GM21447 (cell line): ENCODE measurements at regions not wholly inside any gene's neighbourhood (a gene's known extent, or its start where the extent isn't known, plus 50 kb on each side); places are given as distances from the start of the nearest gene placed in this dataset.

Experiments
- ATAC-seq: cut with Tn5 transposase; IDR thresholded peaks from one replicate; pipeline ENCODE4 v1.9.1; 2021; ENCODE audit not compliant: unreplicated experiment

DNA sequence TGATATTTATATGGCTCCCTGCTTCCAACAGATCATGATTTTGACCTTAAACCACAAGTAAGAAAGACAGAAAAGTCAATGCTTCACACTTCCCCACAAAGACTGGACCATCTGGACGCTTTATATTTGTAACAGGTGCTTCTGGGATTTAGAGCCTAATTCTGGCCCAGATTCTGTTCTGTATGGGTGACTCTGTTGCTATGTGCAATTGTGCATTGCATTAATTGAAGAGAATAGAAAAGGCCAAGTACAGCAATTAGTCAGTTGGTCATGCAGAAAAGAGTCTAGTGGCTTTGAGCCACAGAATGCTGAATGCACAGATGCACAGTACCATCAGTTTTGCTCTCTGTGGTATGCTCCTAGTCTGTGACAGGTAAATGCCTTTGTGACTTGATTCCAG is 657.4 kb upstream of the ATXN8OS start:
- ATAC-seq = no peak

DNA sequence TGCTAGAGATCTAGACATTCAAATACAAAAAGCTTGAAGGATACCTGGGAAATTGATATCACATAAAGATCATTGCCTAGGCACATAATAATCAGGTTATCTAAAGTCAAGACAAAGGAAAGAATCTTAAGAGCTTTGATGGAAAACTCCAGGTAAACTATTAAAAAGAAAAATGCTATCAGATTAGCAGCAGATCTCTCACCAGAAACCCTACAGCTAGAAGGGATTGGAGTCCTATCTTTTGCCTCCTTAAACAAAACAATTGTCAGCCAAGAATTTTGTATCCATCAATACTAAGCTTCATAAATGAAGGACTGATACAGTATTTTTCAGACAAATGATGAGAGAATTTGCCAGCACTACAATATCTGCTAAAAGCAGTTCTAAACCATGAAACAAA is 682.4 kb upstream of the ATXN8OS start:
- ATAC-seq = no peak

DNA sequence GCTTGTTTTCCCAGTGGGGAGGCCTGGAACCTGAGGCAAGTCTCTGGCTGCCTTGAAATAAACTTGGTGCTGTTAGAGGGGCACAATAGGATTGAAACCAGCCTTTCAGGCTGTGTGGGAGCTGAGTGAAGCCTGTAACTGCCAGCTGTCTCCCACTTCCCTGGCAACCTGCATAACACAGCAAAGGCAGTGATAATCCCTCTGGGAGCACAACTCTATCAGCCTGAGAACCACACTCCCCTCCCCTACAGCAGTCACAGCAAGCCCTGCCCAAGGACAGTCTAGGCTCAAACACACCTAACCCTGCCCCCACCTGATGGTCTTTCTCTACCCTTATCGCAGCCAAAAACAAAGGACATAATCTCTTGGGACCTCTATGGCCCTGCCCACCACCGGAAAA is 683.8 kb upstream of the ATXN8OS start:
- no peak for ATAC-seq

DNA sequence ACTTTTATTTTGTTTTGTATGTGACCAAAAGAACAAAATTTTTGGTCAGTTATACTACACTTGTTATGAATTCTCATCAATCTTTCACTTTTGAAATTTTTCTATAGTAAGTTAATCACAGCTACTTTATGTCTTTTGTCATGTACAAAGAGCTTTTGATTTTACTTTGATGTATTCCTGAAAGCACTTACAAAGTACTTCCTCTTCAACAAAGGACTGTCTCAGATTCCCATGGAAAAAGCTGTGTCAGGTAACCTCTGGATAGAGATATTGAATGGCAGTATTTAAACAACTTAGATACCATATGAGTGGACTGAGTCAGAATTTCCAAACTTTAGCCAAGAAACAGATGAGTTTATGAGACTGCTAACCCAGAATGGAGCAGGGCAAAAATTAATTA is 689.3 kb upstream of the ATXN8OS start:
- ATAC-seq = no peak

DNA sequence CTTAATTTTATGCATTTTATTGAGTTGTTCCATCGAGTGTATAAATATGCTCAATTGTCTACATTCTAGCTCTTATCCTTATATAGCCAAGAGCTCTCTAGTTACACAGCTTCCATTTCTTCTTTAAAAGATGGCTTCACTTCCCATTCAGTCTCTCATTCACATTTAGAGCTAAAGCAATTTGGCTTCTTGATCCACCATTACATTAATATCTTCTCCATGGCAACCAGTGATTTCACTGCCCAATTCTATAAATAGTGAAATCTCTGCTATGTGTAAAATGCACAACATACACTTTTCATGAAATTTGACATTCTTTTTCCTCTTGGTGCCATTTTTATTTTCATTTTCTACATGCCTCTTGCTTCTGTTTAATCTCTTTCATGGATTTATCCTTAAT is 696.9 kb upstream of the ATXN8OS start:
- ATAC-seq = no peak

DNA sequence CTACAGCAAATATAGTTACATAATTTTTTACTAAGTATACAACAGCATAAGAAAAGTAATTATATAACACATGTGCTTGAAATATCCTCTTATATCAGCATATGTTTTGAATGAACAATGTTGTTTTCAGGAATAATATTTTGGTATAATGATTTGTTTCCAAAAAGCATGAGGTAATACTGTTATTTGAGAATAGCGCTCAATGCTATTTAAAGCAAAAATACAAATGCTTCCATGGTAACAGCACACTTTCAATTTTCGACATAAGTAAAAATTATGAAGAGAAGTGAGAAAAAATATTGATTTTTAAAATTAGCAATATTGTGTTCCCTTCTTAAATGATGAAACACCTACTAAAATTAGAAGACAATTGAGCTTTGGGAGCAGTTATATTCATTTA is 715.9 kb upstream of the ATXN8OS start:
- ATAC-seq = no peak

DNA sequence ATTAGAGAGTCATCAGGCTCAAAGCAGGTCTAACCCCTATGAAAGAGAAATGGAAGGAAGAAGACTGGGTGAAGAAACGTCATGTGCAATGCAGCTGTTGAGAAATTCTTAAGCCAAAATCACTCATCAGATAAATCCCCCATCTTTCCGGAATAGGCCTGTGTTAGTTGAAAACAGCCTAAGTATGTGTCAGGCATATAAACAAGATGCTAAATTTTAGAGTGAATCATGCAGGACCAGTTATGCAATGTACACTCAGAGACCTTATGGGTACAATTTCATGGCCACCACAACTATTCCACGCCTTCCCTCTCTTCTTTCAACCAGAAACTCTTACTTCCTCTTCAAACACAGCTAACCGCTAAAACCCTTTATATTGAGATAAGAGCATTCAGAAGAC is 717.7 kb upstream of the ATXN8OS start:
- ATAC-seq = no peak

DNA sequence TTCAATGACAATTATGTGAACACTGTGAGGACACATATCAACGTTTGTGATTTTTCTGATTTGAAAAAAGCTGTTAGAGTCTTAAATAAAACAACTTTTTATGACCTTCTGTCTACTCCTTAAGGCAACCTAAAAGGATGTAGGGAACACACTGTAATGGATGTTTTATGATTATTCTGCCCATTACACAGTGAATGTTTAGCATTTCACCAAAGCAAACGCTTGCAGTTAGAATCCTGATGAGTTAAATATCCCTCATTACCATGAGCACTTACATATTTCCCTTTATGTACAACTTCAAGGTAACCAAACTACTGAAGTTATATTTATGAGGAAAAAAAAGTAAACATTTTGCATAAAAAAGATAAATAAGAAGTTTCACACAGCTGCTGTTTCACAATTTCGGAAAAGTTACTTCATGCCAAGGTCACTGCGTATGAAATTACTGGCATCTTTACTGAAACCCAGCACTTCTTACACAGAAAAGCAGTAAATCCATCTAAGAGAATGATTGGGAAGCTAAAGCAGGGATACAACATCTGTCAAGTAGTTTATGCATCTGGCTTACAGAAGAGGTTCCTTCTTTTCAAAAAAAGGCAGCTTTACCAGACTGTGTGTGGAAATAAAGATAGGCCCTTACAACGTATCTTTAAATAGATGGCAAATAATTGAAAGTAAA is 733.7 kb upstream of the ATXN8OS start:
- no peak for ATAC-seq

DNA sequence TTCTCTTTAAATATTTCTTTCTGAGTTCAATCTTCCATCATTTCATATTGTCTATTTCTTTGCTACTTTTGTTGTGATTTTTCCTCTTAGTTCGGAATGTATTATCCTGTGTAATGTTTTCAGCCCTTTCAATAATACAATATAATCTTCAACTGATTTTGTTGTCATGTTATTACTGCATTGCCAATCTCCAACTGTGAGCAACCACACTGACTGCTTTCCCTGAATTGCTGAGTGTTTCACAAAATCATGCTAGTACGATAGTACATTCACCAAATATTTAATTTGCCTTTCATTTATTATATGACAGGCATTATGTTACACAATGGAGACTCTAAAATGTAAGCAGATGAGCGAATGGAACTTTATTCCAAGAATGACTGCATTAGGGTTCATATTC is 744.3 kb upstream of the ATXN8OS start:
- ATAC-seq = no peak

DNA sequence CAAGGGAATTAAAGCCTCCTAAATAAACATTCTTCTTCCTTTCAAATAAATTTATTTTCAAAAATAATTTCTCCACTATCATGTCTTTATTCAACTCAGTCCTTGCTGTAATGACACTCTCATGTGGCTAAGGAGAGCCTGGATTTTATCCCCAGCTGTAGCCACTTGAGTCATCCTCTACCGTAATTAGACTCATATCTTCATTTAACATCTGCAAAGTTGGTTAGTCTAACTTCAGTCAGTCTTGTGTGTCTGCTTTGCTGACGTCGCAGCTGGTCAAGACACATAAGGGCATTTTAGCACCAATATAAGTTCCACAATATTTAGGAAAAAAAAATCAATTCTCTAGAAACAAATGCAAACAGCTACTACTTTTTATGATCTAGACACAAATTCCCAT is 776.4 kb upstream of the ATXN8OS start:
- ATAC-seq = no peak

DNA sequence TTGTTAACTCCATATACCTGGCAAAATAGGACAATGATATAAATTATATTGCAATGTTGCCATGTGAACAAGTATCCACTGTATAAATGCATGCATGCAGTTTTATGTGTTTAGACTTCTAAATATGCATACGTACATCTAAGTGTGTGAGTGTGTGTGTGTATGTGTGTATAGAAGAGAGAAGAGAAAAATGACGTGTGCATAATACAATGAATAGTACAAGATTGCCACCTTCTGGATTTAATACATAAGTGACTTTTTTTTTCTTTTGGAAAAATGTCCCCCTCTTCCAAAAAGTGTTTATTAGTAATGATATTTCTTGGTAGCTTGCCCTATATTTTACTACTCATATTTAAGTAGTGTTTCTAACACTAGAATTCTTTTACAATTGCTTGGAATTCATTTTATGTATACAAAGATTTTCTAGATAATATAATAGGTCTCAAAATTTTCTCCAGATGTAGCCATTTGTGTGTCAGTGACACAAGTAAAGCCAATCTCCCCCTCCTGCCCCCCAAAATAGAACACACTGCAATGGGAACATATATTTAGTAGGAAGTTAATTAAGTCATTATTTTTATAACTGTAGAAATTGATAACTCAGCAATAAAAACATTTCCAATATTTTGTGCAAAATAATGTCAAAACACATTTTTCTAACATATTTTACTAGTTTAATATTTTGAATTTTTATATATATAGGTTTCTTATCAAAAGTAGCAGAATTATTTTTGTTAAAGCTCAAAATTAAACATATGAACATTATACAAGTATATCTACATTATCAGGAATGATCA is 783.3 kb upstream of the ATXN8OS start:
- no peak for ATAC-seq

DNA sequence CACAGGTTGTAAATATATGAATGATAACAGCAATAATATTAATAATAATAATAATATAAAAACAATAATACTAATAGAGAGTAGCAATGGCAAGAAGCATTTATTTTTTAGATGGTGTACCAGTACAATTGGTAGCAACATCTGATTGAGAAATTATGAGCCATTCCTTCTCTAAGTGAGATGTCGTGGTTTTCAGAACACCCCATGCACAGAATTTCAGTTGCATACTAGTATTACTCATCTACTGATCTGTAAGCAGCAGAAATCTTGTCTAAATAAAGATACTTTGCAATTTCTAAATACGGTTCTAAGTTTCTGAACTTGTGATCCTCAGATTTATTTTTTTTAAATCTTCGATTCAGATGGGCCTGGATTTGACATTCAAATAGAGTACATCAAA is 788.0 kb upstream of the ATXN8OS start:
- no peak for ATAC-seq

DNA sequence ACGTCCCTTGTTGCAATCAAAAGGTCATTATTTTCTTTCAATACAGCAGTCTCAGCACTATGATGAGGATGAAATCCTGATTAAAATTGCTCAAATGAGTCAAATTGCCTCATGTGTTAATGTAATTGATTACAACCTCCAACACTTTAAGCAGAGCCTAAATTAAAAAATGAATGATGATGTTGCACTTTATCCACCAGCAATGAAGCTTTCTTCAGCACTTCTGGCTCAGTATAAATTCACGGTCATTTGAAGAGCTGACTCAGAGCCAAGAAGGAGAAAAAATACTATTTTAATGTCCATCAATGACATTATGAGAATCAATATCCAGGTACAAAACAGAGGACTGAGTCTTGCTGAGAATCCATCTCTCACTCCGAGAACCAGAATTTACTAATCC is 792.6 kb upstream of the ATXN8OS start:
- no peak for ATAC-seq

DNA sequence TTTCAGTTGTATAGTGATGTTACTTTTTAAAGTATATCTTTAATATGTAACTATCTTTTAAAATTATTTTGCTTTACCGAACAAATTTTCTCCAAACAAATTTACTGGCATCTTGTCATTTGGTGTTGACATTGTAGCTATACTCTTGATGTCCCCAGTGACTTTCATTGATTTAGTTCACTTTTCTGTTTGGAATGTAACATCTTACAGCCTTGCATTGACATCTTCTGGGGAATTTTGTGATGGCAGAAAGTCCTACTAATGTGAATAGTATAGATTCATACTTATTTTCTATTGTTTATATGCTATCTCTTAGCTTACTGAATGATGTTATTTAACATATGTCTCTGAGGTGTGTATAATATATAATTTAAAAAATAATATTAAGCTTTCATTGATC is 800.9 kb upstream of the ATXN8OS start:
- ATAC-seq = no peak

DNA sequence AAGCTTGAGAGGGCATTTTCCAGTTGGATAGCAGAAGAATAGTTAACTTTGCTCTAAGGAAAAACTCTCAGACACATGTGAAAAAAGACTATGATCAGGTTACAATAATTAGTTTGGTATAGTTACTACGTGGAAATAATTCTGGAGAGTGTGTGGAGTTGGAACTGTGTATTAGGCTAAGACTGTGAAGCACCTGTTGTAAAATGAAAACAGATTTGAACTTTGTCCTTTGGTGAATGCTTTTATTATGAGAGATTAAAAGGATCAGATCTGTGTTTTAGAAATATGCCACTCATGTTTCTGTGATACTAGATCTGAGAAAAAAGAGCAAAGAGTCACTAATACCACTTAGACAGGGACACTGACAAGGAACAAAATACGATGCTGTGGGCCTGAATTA is 807.5 kb upstream of the ATXN8OS start:
- no peak for ATAC-seq

DNA sequence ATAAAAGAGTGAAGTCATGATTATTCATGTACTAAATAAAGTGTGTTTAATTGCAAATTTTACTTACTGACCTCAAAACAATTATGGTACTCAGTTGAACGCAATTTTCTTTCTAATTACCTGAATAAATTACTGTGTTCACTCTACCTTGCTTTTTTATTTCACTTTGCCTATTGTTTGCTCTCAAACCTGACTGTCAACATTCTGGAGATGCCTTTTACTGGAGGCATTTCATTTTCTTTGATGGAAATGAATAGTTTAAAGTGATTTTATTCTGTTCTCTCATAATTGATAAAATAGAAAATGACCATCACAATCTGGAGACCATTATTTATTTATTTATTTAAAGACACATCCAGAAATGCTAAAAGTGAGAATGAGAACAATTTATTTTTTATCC is 811.5 kb upstream of the ATXN8OS start:
- ATAC-seq = no peak

DNA sequence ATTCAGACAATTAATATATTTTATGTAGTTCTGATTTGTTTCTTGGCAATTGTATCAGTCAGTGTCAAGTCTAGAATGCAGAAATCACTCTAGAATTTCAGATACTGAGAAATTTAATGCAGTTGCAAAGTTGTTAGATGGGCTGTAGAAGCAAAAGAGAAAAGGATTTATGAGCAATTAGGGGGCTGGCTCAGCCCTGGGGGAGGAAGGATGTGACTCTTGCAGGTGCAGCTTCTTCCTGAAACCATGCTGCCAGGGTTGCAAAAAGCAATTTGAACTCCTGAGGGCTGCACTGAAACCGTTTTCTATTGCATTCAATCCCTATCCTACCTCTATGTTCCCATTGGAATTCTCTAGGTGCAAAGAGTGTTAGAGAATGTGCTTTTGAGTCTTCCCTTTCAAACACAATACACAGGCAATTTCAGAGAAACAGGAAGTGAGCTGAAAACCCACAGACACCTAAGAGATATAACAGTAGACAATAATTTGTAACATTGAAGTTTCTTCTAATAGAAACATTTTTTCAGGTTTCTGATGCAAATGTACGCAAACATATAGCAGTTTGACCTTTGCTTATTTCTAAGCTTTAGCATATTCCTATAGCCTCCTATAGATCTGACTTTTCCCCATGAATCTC is 814.7 kb upstream of the ATXN8OS start:
- ATAC-seq = no peak

DNA sequence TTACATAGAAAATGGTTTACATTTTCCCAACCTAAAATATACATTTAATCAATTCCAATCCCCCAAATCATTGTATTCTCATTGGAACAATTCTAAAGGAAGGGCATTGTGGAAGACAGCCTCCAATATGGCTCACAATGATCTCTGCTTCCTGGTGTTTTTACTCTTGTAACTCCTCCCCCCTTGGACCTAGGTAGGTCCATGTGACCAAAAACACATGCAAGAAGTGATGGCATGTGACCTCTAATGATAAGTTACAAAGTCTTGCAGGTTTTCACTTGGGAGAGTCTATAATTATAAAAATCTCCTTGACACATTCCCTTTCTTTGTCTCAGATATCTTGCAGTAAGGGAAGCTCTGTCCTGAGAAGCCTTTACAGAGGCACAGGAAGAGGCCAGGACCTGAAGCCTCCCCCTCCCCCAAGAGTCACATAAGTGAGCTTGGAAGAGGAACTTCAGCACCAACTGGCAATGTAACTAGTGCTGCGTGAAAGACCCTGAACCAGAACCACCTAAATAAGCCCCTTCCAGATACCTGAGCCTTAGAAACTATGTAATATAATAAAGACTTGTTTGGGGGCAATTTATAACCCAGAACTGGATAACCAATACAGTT is 816.2 kb upstream of the ATXN8OS start:
- ATAC-seq = no peak

DNA sequence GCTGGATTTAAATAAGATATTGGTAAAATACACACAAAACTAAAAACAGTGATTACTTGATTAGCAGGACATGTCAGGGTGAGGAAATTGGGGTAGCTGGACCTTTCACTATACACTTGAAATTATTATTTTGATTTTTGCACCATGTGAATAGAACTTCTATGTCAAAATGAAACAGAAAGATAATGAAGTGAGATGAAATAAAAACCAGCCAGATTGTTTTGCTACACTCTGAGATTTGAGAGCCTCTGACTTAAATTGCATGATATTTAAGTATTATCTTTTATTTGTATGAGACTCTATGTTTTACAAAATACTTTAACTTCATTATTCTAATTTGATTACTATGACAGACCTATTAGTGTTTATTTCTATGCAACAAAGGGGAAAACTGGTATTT is 819.6 kb upstream of the ATXN8OS start:
- no peak for ATAC-seq

DNA sequence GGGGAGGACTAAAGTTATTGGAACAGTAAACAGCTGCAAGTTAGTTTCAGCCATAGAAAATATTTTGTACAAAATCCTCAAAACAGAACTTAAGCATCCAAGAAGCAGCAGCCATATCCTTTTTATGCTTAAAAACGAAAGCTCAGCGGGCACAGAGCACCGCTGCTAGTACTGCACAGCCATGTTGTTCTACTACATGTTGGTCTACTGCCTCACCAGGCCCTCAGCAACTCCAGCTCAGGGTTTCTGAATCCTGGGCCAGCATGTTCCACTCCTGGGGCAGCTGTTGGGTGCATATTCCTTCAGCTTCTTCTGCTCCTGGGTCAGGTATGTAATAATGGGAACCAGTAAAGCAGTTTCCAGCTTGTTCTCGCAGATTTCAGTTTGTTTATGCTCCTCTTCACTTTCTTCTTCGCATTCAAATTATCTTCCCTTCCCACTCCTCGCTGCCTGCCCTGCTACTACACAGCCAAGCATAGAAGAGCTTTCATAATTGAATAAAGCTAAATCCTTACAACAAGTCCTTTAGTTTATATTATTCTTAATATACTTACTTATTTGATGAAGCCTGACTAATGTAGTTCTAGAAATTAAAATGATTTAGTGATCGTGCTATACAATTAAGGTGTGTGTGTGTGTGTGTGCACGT is 820.5 kb upstream of the ATXN8OS start:
- ATAC-seq = no peak

DNA sequence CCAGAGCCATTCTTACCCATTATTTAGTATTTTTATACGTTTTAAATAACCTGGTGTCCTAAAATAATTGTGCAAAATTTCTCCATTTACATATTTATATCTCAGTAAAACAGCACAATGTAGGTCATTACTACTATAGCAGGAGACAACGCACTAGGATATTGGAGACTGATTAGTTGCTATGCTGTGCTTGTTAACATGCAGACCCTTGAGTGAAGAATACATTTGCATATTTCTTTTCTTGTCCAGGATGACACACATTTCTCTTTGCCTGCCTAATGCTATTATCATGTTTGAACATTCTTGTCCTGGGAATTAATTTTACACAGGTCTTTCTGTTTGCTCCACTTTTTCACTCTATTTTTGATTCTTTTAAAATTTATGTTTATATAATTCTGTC is 823.8 kb upstream of the ATXN8OS start:
- no peak for ATAC-seq
